Testis (tissue), 2 donors: ENCODE measurements at regions not wholly inside any gene's neighbourhood (a gene's known extent, or its start where the extent isn't known, plus 50 kb on each side); places are given as distances from the start of the nearest gene placed in this dataset.
"Not testable (repeated sequence)": the region's sequence is repeated elsewhere in the genome, so short reads cannot be mapped to it uniquely, and the experiment has no call there.

ENCODE experiments used
- POLR2A ChIP-seq: fragments of 450-650 bp; IDR thresholded peaks from one replicate; pipeline ENCODE4 v1.6.1; 2017; ENCODE audit warnings: antibody characterized with exemption, mild to moderate bottlenecking, moderate library complexity
- TF ChIP-seq, protein P1 (sequence below), 3 experiments: fragments of 450-650 bp in 2 of 3; fragments of 200-600 bp in 1 of 3; sonication (generic) in 1 of 3; IDR thresholded peaks; one replicate each; pipeline ENCODE4 v1.5.1; 2016 to 2019; ENCODE audit warnings: antibody characterized with exemption in 3 of 3, mild to moderate bottlenecking in 2 of 3, moderate library complexity in 1 of 3

GRCh38 chr11:38512830-38513229 is 1914.8 kb upstream of the RAG2 start:
- TF ChIP-seq, protein P1, sequence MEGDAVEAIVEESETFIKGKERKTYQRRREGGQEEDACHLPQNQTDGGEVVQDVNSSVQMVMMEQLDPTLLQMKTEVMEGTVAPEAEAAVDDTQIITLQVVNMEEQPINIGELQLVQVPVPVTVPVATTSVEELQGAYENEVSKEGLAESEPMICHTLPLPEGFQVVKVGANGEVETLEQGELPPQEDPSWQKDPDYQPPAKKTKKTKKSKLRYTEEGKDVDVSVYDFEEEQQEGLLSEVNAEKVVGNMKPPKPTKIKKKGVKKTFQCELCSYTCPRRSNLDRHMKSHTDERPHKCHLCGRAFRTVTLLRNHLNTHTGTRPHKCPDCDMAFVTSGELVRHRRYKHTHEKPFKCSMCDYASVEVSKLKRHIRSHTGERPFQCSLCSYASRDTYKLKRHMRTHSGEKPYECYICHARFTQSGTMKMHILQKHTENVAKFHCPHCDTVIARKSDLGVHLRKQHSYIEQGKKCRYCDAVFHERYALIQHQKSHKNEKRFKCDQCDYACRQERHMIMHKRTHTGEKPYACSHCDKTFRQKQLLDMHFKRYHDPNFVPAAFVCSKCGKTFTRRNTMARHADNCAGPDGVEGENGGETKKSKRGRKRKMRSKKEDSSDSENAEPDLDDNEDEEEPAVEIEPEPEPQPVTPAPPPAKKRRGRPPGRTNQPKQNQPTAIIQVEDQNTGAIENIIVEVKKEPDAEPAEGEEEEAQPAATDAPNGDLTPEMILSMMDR (IDR thresholded peaks at IDR 0.05), result not testable (repeated sequence)
- TF ChIP-seq POLR2A, result not testable (repeated sequence)
